GM19239 (cell line): ENCODE measurements at regions not wholly inside any gene's neighbourhood (a gene's known extent, or its start where the extent isn't known, plus 50 kb on each side); places are given as distances from the start of the nearest gene placed in this dataset.

Experiments used
- DNase-seq: peaks from one replicate; pipeline ENCODE4 v3.0.0; 2011; ENCODE audit warnings: low spot score; ENCODE audit not compliant: insufficient read length
- FAIRE-seq: peaks from 2 replicates; lab custom pipeline; 2011; peaks lifted over from hg19 to GRCh38; lab: Jason Lieb, UNC

- DNase-seq (no peak), FAIRE-seq (no peak)
Observed at GRCh38 chr14:51307551-51307950, 67.5 kb downstream of the TMX1 start.

- DNase-seq (no peak), FAIRE-seq (no peak)
Observed at GRCh38 chr14:51308866-51309265, 68.8 kb downstream of the TMX1 start.

DNA sequence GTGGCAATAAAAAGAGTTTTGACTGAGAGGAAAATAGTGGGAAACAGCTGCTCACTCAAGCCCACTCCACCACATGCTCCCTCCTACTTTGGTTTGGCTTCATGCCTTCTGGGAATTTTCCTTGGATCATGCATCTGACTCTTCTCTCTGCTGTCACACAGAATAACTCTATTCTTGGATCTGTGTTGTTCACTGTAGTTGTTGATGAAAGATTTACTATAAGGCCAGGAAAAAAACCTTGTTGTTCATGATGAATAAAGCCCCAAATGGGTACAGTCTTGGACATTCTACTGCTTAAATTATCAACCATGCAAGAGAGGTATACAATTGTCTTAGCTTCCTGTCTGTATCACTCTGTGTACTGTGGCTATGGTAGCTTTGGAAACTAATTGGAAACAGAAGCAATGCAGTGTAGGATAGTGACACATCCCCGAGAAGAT is 70.5 kb downstream of the TMX1 start:
- FAIRE-seq: no peak
- no peak for DNase-seq

GRCh38 chr14:51314321-51315015 is 74.4 kb downstream of the TMX1 start:
- FAIRE-seq: no peak
- DNase-seq: no peak

DNA sequence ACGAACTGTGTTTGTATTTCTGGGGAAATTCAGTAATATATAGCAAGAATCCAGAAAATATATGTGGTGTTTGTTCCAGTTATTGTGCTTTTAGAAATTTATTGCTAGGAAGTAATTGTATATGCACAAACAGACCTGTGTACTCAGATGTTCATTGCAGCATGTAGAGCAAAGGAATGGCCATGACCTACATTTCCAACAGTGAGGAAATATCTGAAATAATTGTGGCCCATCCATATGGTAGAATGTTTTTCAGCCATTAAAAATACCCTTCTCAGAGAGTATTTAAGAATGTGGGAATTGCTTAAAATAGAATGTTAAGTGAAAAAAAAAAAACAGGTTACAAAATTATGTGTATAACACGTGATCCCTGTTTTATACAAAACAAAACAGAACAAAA is 77.3 kb downstream of the TMX1 start:
- DNase-seq (no peak), FAIRE-seq (no peak)

DNA sequence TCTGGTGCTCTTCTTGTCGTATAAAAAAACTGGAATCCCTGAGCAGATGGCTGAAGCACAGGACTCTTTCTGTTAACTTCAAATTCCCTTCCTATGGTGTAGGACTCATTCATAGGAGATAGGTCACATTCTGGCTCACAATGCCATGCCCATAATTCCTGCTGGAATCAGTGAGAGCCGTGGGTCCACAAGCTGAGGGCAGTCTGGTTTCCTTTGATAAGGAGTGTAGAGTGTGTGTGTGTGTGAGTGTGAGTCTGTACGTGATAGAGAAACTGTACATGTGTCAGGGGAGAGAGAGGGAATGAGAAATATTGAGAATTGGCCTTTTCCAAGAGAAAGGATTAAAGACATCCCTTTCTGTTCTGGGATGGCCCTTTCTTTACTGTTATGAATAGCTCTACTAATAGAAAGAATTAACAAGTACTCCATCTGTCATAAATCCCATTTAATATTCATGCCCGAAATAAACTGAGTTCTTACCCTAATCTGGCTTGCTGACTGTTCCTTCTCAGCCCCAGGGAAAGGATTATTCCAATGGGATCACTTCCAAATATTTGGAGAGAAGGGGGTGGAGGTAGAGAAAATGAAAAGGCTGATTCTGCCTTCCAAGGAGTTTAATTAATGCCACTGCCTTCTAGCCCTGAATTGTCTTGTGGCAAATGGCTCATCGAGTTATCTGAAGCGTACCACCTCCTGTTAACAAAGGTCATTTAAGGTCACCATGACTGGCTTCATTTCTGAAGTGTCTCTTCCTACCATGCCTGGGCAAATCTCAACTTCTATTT is 79.0 kb downstream of the TMX1 start:
- no peak for FAIRE-seq
- DNase-seq: no peak

- DNase-seq (no peak), FAIRE-seq (no peak)
Observed at GRCh38 chr14:51321036-51321435, 81.0 kb downstream of the TMX1 start.

DNA sequence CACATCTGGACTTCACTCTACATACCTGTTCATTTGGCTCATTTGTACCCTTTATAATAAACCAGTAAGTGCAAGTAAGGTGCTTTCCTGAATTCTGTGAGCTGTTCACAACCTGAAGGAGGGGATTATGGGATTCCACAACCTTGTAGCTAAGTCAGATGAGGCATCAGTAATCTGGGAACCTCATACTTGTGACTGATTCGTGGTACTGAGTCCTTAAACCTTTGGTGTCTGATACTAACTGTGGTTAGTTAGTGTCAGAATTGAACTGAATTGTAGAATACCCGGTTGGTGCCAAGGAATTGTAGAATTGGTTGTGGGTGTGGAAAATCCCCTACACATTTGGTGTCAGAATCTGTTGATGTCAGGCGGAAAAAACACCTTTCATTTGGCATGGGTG is 83.4 kb downstream of the TMX1 start:
- FAIRE-seq (no peak), DNase-seq (no peak)

- FAIRE-seq (no peak), DNase-seq (no peak)
Observed at GRCh38 chr14:51327376-51327775, 87.3 kb downstream of the TMX1 start.

DNA sequence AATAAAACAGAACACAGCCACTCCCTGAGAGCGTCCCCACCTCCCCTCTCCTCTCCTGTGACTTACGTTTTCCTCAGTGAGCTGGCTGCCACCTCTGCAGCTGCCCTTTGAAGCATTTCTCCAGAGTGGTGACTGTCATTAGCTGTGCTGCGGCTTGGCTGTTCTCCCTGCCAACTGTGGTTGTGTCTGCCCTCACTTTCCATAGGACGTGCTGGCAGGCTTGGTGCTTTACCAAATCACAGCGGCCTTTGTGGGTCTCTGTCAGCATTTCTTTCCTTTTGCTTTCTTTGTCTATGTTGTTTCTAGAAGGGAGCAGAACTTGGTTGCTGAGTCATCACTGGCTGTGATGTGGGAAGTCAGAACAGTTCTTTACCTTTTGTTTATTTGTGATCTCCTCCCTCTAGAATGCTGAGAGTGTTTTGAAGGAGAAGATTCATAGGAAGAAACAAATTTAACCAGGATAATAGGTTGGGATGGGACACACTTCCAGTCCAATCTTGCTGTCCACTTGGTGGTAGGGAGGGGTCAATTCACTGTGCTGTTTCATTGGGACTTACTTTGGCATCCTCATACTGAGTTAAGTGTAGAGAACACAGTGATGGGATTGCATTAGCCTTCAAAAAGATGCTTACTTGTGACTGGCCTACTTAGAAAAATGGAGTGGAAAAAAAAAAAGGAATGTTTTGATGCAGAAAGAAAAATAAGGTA is 88.2 kb downstream of the TMX1 start:
- no peak for DNase-seq
- FAIRE-seq: no peak

DNA sequence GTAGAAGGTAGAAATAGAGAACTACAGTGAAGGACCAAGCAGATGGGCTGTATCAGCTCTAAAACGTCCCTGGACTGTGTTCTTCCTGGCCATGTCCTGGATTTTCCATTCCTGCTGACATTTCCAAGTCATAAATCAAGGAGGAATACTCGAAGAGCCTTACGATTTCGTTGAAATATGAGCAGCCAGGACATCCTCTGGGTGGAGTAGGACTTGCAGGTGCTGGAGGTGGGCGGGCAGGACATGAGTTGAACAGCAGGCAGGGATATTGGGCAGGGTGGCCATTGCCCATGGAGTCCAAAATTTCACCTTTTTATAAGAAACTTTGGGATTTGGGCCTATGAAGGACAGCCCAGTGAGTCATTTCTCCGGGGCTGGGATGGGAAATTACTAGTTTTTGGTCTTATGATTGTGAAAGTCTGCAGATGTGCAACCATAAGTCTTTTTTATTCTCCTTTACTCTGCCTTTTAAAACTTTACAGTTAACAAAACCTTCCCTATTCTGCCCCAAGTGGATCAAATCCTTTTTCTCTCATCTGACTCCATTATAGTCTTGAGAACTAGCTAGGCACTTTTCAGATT is 88.8 kb downstream of the TMX1 start:
- no peak for FAIRE-seq
- no peak for DNase-seq

DNA sequence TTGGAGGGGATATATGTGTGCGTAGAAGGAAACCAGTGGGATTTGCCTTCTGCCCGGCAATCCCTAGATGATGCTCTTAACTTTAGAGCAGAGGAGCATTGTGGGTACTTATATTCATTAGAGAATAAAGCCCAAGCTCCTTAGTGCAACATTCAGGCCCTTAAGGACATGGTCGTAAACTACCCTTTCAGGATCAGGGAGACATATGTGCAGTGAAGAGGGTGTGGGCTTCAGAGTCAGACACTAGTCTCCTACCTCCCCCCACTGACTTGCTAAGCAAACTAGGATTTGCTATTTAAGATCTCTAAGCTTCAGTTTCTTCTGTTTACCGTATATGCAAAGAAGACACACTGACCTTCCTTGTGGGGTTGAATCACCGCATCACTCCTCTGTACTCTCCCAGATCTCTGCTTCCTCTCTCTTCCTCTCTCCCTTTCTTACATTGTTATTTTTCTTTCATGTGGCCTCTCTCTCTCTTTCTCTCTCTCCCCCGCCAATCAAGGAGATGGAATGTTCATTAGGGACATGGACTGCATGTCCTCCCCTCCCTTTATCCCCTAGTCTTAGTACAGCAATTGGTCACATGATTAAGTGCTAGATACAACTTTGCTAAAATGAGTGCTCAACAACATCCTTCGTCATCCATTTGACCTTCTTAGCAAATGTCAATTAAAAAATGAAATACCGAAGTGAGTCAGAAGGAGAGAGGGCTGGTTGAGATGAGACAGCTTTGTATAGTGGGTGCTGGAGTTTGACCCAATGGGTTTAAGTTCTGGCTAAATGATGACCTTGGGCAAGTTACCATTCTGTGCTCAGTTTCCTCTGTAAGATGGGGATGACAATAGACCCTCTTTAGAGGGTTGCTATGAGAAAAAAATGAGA is 91.7 kb downstream of the TMX1 start:
- DNase-seq: no peak
- FAIRE-seq: no peak

DNA sequence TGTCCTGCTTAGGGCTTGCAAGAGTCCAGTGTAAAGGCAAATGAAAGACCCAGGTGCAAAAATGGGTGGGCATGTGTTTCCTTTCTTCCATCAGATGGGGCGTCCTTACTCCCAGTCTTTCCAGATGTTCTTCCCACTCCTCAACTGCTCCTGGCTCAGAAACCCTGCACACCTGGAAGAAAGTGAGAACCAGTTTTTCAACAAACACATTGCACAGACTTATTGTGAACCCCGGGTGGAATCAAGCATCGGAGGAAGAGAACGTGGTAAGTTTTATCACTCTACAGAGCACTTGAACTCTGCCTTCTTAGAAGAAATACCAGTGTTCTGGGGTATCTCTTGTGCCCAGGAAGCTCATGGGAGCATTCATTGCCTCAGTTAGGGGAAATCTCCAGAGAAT is 93.3 kb downstream of the TMX1 start:
- DNase-seq: no peak
- no peak for FAIRE-seq

GRCh38 chr14:51333901-51334521 is 94.0 kb downstream of the TMX1 start:
- DNase-seq (no peak), FAIRE-seq (no peak)

DNA sequence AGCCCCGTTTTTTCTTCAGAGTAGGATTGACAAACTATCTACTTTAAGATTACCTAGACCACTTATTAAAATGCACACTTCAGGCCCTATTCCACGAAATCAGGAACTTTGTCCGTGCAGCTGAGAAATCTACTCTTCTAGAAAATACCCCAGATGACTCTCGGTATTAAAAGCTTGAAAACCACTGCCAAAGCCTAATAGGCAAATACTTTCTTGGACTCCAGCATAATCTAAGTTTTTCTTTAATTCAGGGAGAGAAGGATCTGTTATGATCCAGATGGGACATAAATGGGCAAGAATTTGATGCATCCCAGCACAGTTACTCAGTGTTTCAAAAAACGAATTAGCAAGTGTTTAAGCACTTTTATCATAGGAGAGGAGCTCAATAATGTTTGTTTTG is 94.5 kb downstream of the TMX1 start:
- FAIRE-seq (no peak), DNase-seq (no peak)

DNA sequence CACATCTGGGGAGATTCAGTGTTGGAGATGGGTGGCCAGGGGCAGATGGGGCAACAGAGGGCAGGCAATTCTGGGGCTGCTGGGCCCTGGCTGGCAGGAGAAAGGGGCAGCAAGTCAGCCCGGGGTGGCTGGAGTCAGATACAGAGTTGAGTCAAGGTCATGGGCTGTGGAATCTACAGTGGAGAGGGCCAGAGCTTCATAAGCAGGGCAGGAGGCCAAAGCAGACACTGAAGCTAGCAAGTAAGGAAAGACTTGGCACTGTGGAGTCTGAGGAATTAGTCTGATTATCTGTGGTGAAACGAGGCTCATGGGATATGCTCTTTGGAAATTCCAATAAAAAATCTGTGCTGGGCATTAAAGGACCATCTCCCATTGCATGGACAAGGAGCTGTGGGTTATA is 95.5 kb downstream of the TMX1 start:
- no peak for FAIRE-seq
- no peak for DNase-seq

GRCh38 chr14:51335961-51336723 is 96.1 kb downstream of the TMX1 start:
- FAIRE-seq (no peak), DNase-seq (no peak)

DNA sequence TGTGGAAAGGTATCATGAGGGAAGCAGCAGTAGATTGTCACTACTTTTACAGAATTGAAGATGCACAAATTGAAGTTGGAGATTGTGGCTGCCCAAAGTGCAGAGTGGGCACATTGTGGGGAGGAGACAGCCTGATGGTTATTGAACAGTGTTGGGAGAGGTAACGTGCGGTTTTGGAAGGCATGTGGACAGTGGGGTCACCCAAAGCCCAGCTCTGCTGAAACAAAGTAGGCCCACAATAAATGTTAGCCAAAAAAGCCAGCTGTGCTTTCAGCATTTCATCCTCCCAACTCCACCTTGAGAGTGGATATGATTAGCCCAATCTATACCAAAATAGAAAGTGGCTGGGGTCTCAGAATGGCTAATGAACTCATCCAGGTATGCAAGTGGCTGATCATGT is 96.7 kb downstream of the TMX1 start:
- DNase-seq: no peak
- FAIRE-seq: no peak

DNA sequence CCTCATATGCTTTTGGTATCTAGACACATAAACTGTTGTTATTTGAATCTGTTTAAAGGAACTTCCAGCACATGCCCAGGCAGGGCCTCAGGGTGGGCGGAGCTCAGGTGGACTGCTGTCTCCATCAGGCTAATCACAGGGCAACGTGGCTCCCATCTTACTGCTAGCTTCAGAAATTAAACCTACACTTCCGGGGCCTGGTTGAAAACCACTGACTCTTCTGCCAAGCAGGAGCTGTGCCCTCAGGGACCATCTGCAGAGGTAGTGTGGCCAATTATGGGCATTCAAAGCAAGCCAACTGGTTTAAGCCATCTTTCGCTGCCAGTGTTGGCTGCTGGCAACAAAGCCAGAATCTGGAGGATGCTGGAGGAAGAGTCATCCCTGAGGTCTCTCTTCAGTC is 97.5 kb downstream of the TMX1 start:
- no peak for FAIRE-seq
- DNase-seq: no peak
